ENCODE measurements at regions not wholly inside any gene's neighbourhood (a gene's known extent, or its start where the extent isn't known, plus 50 kb on each side); places are given as distances from the start of the nearest gene placed in this dataset.

DNA sequence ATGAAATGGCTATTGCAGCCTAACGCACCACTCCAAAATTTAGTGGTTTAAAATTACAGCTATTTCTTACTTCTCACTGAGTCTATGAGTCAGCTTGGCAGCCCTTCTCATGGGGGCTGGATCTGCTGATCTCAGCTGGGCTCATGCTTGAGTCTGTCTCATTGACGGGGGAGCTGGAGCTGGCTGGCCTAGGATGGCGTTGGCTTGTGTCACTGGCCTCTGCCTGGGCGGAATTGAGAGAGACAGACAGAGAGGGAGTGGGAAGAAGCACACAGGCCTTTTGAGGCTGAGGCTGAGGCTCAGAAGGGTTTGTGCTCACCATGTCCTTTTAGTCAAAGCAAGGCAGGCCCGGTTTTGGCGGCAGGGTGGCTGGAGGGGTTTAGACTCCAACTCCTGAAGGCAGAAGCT, 412.1 kb upstream of the MYT1L start:
- TF ChIP-seq, protein P1, sequence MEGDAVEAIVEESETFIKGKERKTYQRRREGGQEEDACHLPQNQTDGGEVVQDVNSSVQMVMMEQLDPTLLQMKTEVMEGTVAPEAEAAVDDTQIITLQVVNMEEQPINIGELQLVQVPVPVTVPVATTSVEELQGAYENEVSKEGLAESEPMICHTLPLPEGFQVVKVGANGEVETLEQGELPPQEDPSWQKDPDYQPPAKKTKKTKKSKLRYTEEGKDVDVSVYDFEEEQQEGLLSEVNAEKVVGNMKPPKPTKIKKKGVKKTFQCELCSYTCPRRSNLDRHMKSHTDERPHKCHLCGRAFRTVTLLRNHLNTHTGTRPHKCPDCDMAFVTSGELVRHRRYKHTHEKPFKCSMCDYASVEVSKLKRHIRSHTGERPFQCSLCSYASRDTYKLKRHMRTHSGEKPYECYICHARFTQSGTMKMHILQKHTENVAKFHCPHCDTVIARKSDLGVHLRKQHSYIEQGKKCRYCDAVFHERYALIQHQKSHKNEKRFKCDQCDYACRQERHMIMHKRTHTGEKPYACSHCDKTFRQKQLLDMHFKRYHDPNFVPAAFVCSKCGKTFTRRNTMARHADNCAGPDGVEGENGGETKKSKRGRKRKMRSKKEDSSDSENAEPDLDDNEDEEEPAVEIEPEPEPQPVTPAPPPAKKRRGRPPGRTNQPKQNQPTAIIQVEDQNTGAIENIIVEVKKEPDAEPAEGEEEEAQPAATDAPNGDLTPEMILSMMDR (IDR thresholded peaks at IDR 0.05 in 2 of 3, conservative IDR thresholded peaks at IDR 0.05 in 1 of 3; ENCODE audit: borderline replicate concordance in 1 of 3, insufficient read depth in 1 of 3, low read depth in 2 of 3, low read length in 2 of 3), result no peak
- TF ChIP-seq SIN3A (IDR thresholded peaks at IDR 0.05; ENCODE audit: low read depth) (no peak), POLR2A (IDR thresholded peaks at IDR 0.05; ENCODE audit: borderline replicate concordance, extremely low read depth, insufficient read depth, insufficient read length) (no peak), POLR2AphosphoS5 (IDR thresholded peaks at IDR 0.05; ENCODE audit: low read depth, low read length) (no peak)
- TF ChIP-seq, protein P2, sequence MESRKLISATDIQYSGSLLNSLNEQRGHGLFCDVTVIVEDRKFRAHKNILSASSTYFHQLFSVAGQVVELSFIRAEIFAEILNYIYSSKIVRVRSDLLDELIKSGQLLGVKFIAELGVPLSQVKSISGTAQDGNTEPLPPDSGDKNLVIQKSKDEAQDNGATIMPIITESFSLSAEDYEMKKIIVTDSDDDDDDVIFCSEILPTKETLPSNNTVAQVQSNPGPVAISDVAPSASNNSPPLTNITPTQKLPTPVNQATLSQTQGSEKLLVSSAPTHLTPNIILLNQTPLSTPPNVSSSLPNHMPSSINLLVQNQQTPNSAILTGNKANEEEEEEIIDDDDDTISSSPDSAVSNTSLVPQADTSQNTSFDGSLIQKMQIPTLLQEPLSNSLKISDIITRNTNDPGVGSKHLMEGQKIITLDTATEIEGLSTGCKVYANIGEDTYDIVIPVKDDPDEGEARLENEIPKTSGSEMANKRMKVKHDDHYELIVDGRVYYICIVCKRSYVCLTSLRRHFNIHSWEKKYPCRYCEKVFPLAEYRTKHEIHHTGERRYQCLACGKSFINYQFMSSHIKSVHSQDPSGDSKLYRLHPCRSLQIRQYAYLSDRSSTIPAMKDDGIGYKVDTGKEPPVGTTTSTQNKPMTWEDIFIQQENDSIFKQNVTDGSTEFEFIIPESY (IDR thresholded peaks at IDR 0.05; ENCODE audit: extremely low read depth, insufficient replicate concordance, low read length), result no peak

Measured in HCT116 (cell line).